Astrocyte of the spinal cord (primary cell): ENCODE measurements at regions not wholly inside any gene's neighbourhood (a gene's known extent, or its start where the extent isn't known, plus 50 kb on each side); places are given as distances from the start of the nearest gene placed in this dataset.

Source experiments
- DNase-seq: peaks from one replicate; pipeline ENCODE4 v3.0.0; 2011; ENCODE audit warnings: low read depth, low spot score
- H3K4me3 ChIP-seq: 2 replicates; pipeline ENCODE4 v1.5.1; 2011; ENCODE audit warnings: low read depth, mild to moderate bottlenecking, low read length, moderate library complexity
- in situ Hi-C: cut with HindIII; loops from 2 replicates; pipeline ENCODE4 v1.10.0; 2017; ENCODE audit warnings: low sequenced_read_pairs
- TF ChIP-seq, protein P1 (sequence below): IDR thresholded peaks from 2 replicates; pipeline ENCODE4 v1.5.1; 2012; ENCODE audit warnings: low read depth, mild to moderate bottlenecking, low read length, inconsistent platforms

GRCh38 chr1:229984310-229984991 is 82.6 kb upstream of the GALNT2 start:
- DNase-seq: no peak
- TF ChIP-seq, protein P1, sequence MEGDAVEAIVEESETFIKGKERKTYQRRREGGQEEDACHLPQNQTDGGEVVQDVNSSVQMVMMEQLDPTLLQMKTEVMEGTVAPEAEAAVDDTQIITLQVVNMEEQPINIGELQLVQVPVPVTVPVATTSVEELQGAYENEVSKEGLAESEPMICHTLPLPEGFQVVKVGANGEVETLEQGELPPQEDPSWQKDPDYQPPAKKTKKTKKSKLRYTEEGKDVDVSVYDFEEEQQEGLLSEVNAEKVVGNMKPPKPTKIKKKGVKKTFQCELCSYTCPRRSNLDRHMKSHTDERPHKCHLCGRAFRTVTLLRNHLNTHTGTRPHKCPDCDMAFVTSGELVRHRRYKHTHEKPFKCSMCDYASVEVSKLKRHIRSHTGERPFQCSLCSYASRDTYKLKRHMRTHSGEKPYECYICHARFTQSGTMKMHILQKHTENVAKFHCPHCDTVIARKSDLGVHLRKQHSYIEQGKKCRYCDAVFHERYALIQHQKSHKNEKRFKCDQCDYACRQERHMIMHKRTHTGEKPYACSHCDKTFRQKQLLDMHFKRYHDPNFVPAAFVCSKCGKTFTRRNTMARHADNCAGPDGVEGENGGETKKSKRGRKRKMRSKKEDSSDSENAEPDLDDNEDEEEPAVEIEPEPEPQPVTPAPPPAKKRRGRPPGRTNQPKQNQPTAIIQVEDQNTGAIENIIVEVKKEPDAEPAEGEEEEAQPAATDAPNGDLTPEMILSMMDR: no peak
- H3K4me3 ChIP-seq: no peak overlapping the region
- in situ Hi-C loops: no loop called here

- in situ Hi-C loops: no loop called here
- DNase-seq: no peak
- TF ChIP-seq, protein P1: no peak
- no peak overlapping the region for H3K4me3 ChIP-seq
These were observed 81.9 kb upstream of the GALNT2 start for GRCh38 chr1:229984992-229985612.

GRCh38 chr1:229985613-229986010 is 81.4 kb upstream of the GALNT2 start:
- TF ChIP-seq, protein P1: no peak
- no peak overlapping the region for H3K4me3 ChIP-seq
- no peak for DNase-seq
- in situ Hi-C loops: no loop called here

- H3K4me3 ChIP-seq: no peak overlapping the region
- in situ Hi-C loops: no loop called here
- TF ChIP-seq, protein P1: no peak
- no peak for DNase-seq
These were observed 80.2 kb upstream of the GALNT2 start for GRCh38 chr1:229986737-229987337.

DNA sequence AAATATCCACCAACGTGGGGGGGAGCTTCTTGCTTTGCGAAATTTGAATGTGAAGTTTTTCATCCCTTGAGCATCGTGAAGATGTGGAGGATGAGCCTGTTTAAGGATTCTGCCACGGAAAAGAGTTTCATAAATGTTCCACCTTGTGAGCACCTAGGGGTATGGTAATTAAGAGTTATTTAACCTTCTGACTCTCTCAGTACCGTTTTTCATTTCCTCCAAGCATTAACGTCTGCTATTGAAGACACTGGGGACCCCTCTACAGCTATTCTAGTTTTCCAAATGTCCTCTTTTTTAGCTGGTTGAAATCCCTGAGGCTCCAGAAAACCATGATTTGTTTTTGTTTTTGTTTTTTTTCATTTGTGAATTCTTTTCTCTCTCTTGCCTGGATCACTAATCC is 79.1 kb upstream of the GALNT2 start:
- TF ChIP-seq, protein P1: no peak
- no peak overlapping the region for H3K4me3 ChIP-seq
- in situ Hi-C loops: no loop called here
- DNase-seq: no peak

DNA sequence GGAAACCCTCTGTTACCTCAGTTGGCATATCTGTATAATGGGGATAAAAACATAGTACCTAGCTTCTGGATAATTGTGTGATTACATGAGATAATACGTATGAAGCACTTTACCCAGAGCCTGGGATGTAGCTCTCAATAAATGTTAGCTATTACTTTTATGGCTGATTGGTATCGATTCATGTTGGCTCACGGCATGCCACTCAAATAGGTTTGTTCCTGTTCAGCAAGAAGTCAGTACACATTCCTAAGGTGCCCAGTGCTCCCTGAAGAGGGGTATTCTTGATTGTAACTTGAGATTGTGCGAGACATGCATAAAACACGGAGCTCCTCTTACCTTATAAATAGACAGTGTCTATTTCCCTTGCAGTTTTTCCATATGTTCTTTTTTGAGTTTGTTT is 78.5 kb upstream of the GALNT2 start:
- in situ Hi-C loops: no loop called here
- no peak for DNase-seq
- TF ChIP-seq, protein P1: no peak
- H3K4me3 ChIP-seq: no peak overlapping the region
